Mesenchymal stem cell (in vitro differentiated cells and primary cell): ENCODE measurements at regions not wholly inside any gene's neighbourhood (a gene's known extent, or its start where the extent isn't known, plus 50 kb on each side); places are given as distances from the start of the nearest gene placed in this dataset.
A peak's percentile ranks its signal among the peaks of the same experiment; 100 is the strongest.

Experiments used
- DNase-seq: peaks from one replicate; pipeline ENCODE4 v3.0.0-alpha.2; 2013
- H2AFZ ChIP-seq: one replicate; pipeline ENCODE4 v1.6.1; 2013; ENCODE audit warnings: low read depth, mild to moderate bottlenecking, control low read depth, inconsistent platforms, low read length, moderate library complexity
- H2AK5ac ChIP-seq: 2 replicates; pipeline ENCODE4 v1.6.1; 2013; ENCODE audit warnings: low read length, moderate library complexity, mild to moderate bottlenecking, inconsistent platforms; ENCODE audit not compliant: severe bottlenecking
- H2BK120ac ChIP-seq: one replicate; pipeline ENCODE4 v1.6.1; 2013; ENCODE audit warnings: low read depth, mild to moderate bottlenecking, inconsistent platforms, low read length, moderate library complexity
- H2BK12ac ChIP-seq, 2 experiments: one replicate each; pipeline ENCODE4 v1.6.1; 2013; ENCODE audit warnings: inconsistent platforms in 2 of 2, low read length in 2 of 2, mild to moderate bottlenecking in 2 of 2, moderate library complexity in 2 of 2, control low read depth in 1 of 2
- H2BK15ac ChIP-seq: one replicate; pipeline ENCODE4 v1.6.1; 2013; ENCODE audit warnings: mild to moderate bottlenecking, low read depth, inconsistent platforms; ENCODE audit not compliant: poor library complexity, severe bottlenecking
- H2BK5ac ChIP-seq: 2 replicates; pipeline ENCODE4 v1.6.1; 2013; ENCODE audit warnings: low read depth, mild to moderate bottlenecking, low read length, control low read depth, inconsistent platforms; ENCODE audit not compliant: poor library complexity, severe bottlenecking
- H3K14ac ChIP-seq, 2 experiments: one replicate each; pipeline ENCODE4 v1.6.1; 2013; ENCODE audit warnings: inconsistent platforms in 2 of 2, low read length in 2 of 2, control low read depth in 1 of 2, mild to moderate bottlenecking in 1 of 2, moderate library complexity in 1 of 2
- H3K18ac ChIP-seq, 2 experiments: one replicate each; pipeline ENCODE4 v1.6.1; 2013; ENCODE audit warnings: inconsistent platforms in 2 of 2, low read length in 2 of 2, control low read depth in 1 of 2, low read depth in 1 of 2, mild to moderate bottlenecking in 1 of 2
- H3K23ac ChIP-seq, 2 experiments: one replicate each; pipeline ENCODE4 v1.6.1; 2013; ENCODE audit warnings: inconsistent platforms in 2 of 2, low read length in 2 of 2, mild to moderate bottlenecking in 2 of 2, moderate library complexity in 2 of 2, control low read depth in 1 of 2
- H3K27ac ChIP-seq: 2 replicates; pipeline ENCODE4 v1.5.1; 2013; ENCODE audit warnings: mild to moderate bottlenecking, moderate library complexity, low read length, control low read depth, inconsistent platforms; ENCODE audit not compliant: poor library complexity, severe bottlenecking
- H3K27me3 ChIP-seq, 2 experiments: 2 replicates each; pipeline versions ENCODE4 v1.6.1 to v1.7.0; 2013; ENCODE audit warnings: low read length in 2 of 2, mild to moderate bottlenecking in 2 of 2, moderate library complexity in 2 of 2, control low read depth in 1 of 2, inconsistent platforms in 1 of 2; ENCODE audit not compliant: control insufficient read depth in 1 of 2, insufficient read depth in 1 of 2
- H3K36me3 ChIP-seq, 2 experiments: 2 replicates each; pipeline versions ENCODE4 v1.6.1 to v1.7.0; 2013; ENCODE audit warnings: low read length in 2 of 2, control low read depth in 1 of 2, inconsistent platforms in 1 of 2, low read depth in 1 of 2, mild to moderate bottlenecking in 1 of 2; ENCODE audit not compliant: insufficient read depth in 2 of 2, control insufficient read depth in 1 of 2
- H3K4ac ChIP-seq, 2 experiments: one replicate each; pipeline ENCODE4 v1.6.1; 2013; ENCODE audit warnings: inconsistent platforms in 2 of 2, low read length in 2 of 2, mild to moderate bottlenecking in 2 of 2, moderate library complexity in 2 of 2, control low read depth in 1 of 2, low read depth in 1 of 2
- H3K4me1 ChIP-seq: 2 replicates; pipeline ENCODE4 v1.6.1; 2013; ENCODE audit warnings: low read depth, low read length, control low read depth; ENCODE audit not compliant: control insufficient read depth, insufficient read depth
- H3K4me2 ChIP-seq: 2 replicates; pipeline ENCODE4 v1.6.1; 2013; ENCODE audit warnings: low read length, mild to moderate bottlenecking, inconsistent platforms; ENCODE audit not compliant: poor library complexity, severe bottlenecking
- H3K4me3 ChIP-seq, 2 experiments: 2 replicates each; pipeline versions ENCODE4 v1.5.1 to v1.7.0; 2013; ENCODE audit warnings: low read length in 2 of 2, mild to moderate bottlenecking in 2 of 2, control low read depth in 1 of 2, low read depth in 1 of 2; ENCODE audit not compliant: insufficient read depth in 1 of 2
- H3K79me1 ChIP-seq: replicated peaks from 2 replicates; pipeline ENCODE4 v1.6.1; 2013; ENCODE audit warnings: mild to moderate bottlenecking, control low read depth, low read length, inconsistent platforms; ENCODE audit not compliant: poor library complexity, severe bottlenecking
- H3K9ac ChIP-seq: 2 replicates; pipeline ENCODE4 v1.7.0; 2013; ENCODE audit warnings: mild to moderate bottlenecking, low read length, moderate library complexity
- H3K9me3 ChIP-seq: 2 replicates; pipeline ENCODE4 v1.7.0; 2013; ENCODE audit warnings: mild to moderate bottlenecking, low read length; ENCODE audit not compliant: control insufficient read depth
- H4K8ac ChIP-seq: one replicate; pipeline ENCODE4 v1.6.1; 2013; ENCODE audit warnings: inconsistent platforms, mild to moderate bottlenecking, low read length, moderate library complexity
- H4K91ac ChIP-seq: one replicate; pipeline ENCODE4 v1.6.1; 2013; ENCODE audit warnings: mild to moderate bottlenecking, low read length, inconsistent platforms
- WGBS: methylation state at CpG from one replicate; pipeline ENCODE4 v1.1.7; 2013; ENCODE audit warnings: mixed read lengths; 5-methylcytosine and 5-hydroxymethylcytosine counted together

GRCh38 chr5:6202149-6202967 is 176.0 kb downstream of the MED10 start:
- H3K9ac ChIP-seq: no peak overlapping the region
- H3K27me3 ChIP-seq: no peaks in the 10 kb centered on the region
- H3K14ac ChIP-seq: no peak overlapping the region
- no peak overlapping the region for H3K4ac ChIP-seq
- H2AFZ ChIP-seq: no peak overlapping the region
- no peak overlapping the region for H4K8ac ChIP-seq
- no peak overlapping the region for H4K91ac ChIP-seq
- no peak overlapping the region for H3K27ac ChIP-seq
- no peaks in the 10 kb centered on the region for H3K36me3 ChIP-seq
- WGBS: 59% methylated on average over 6 of the region's 6 CpGs
- H3K4me1 ChIP-seq: no peaks in the 10 kb centered on the region
- H2BK5ac ChIP-seq: no peak overlapping the region
- no peak overlapping the region for H3K18ac ChIP-seq
- no peak overlapping the region for H3K4me2 ChIP-seq
- no peaks in the 10 kb centered on the region for H3K9me3 ChIP-seq
- no peaks in the 10 kb centered on the region for H3K79me1 ChIP-seq
- no peak overlapping the region for H2BK15ac ChIP-seq
- H2AK5ac ChIP-seq: no peak overlapping the region
- H3K4me3 ChIP-seq: no peak overlapping the region
- no peak for DNase-seq
- H2BK12ac ChIP-seq: no peak overlapping the region
- no peak overlapping the region for H3K23ac ChIP-seq
- H2BK120ac ChIP-seq: no peak overlapping the region

DNA sequence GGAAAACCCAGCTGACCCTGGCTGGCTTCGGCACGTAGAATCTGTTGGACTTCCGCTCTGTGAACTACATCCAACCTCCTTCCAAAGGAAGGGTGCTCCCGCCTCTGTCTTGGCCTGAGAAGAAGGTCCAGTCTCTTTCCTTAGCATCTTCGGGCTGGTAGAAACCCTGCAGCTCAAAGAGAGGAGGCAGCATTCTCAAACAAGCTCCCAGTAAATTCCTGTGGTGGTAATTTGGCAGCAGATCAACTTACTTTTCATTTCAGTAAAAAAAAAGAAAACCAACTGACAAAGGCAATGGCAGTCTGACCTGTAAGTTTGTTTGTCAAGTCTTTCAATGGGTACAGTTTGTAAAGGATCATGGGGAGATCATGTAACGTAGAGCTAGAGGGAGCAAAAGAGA is 176.7 kb downstream of the MED10 start:
- H3K79me1 ChIP-seq: no peaks in the 10 kb centered on the region
- H4K91ac ChIP-seq: no peak overlapping the region
- no peak overlapping the region for H3K14ac ChIP-seq
- H3K18ac ChIP-seq: no peak overlapping the region
- no peak overlapping the region for H4K8ac ChIP-seq
- no peaks in the 10 kb centered on the region for H3K4me1 ChIP-seq
- no peak overlapping the region for H3K4ac ChIP-seq
- no peak overlapping the region for H3K23ac ChIP-seq
- H3K9ac ChIP-seq: no peak overlapping the region
- no peak overlapping the region for H3K4me3 ChIP-seq
- no peaks in the 10 kb centered on the region for H3K9me3 ChIP-seq
- no peaks in the 10 kb centered on the region for H3K27me3 ChIP-seq
- H3K27ac ChIP-seq: no peak overlapping the region
- H2BK5ac ChIP-seq: no peak overlapping the region
- no peak overlapping the region for H2BK12ac ChIP-seq
- H2BK15ac ChIP-seq: no peak overlapping the region
- WGBS: 80% methylated on average over 5 of the region's 6 CpGs
- DNase-seq: no peak
- H2AFZ ChIP-seq: no peak overlapping the region
- no peak overlapping the region for H2AK5ac ChIP-seq
- no peak overlapping the region for H3K4me2 ChIP-seq
- no peak overlapping the region for H2BK120ac ChIP-seq
- no peaks in the 10 kb centered on the region for H3K36me3 ChIP-seq

DNA sequence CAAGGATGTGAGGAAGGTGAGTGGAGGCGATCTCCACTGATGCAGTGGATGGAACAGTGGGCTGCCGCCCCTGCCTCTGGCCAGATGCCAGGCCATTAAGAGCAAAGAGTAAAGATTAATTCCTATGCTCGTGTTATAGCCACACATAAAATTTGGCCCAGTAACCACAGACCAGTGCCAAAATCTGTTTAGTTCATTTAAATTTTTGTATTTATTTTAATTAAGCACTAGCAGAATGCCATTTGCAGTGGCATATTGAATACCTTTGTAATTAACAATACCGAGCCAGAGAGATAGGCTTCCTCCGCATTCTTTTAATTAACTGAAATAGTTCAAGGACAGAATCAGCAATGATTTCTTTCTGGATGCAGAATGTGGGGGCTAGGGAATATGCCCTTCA is 179.8 kb downstream of the MED10 start:
- Histone ChIP-seq H3K79me1 (no peaks in the 10 kb centered on the region), H2AFZ (no peak overlapping the region), H3K14ac (no peak overlapping the region), H3K4ac (no peak overlapping the region), H3K18ac (no peak overlapping the region), H3K9ac (no peak overlapping the region), H3K4me2 (no peak overlapping the region), H2BK12ac (no peak overlapping the region), H2BK120ac (no peak overlapping the region), H3K27me3 (peaks cover 0 to 4% of the 10 kb centered on the region in 2 experiments), H3K9me3 (no peaks in the 10 kb centered on the region), H3K27ac (no peak overlapping the region), H2BK15ac (no peak overlapping the region), H3K36me3 (no peaks in the 10 kb centered on the region), H2BK5ac (no peak overlapping the region), H3K4me3 (no peak overlapping the region), H2AK5ac (no peak overlapping the region), H4K8ac (no peak overlapping the region), H4K91ac (no peak overlapping the region), H3K4me1 (no peaks in the 10 kb centered on the region), H3K23ac (no peak overlapping the region)
- WGBS: 86% methylated on average over 4 of the region's 5 CpGs
- no peak for DNase-seq

DNA sequence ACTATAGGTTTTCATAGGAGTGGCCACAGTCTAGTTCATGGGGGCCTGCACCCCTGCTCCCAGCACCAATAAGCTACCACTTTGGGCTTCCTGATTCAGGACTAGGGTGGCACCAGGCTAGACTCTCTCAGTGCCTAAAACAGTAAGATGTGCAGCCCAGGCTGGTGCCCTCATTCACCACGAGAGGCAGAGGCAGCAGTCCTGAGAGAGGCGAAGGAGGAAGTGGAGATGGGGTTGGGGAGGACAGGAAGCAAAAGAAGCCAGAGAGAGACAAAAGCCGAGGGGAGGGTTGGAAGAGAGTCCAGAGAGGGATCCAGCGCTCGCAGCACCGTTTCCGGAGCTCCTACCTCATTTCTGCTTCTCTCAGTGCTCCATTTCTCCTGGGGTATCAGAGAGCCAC is 180.9 kb downstream of the MED10 start:
- H3K4me1 ChIP-seq: no peaks in the 10 kb centered on the region
- H3K9ac ChIP-seq: peak overlapping the region; percentile 41
- H2BK5ac ChIP-seq: no peak overlapping the region
- H2BK120ac ChIP-seq: no peak overlapping the region
- H2AFZ ChIP-seq: no peak overlapping the region
- no peak overlapping the region for H3K4me2 ChIP-seq
- H3K18ac ChIP-seq: no peak overlapping the region
- peaks cover 0 to 6% of the 10 kb centered on the region in 2 experiments for H3K27me3 ChIP-seq
- no peaks in the 10 kb centered on the region for H3K9me3 ChIP-seq
- no peak overlapping the region for H3K23ac ChIP-seq
- no peak overlapping the region for H3K14ac ChIP-seq
- H2BK15ac ChIP-seq: peak overlapping the region; percentile 38
- H4K91ac ChIP-seq: no peak overlapping the region
- DNase-seq: no peak
- H3K27ac ChIP-seq: no peak overlapping the region
- H2AK5ac ChIP-seq: no peak overlapping the region
- no peak overlapping the region for H3K4ac ChIP-seq
- no peak overlapping the region for H4K8ac ChIP-seq
- 69% methylated on average over 6 of the region's 7 CpGs for WGBS
- H2BK12ac ChIP-seq: no peak overlapping the region
- peak overlapping the region in 1 of 2 experiments; percentile 55 for H3K4me3 ChIP-seq
- no peaks in the 10 kb centered on the region for H3K36me3 ChIP-seq
- H3K79me1 ChIP-seq: no peaks in the 10 kb centered on the region
